ENCODE measurements at regions not wholly inside any gene's neighbourhood (a gene's known extent, or its start where the extent isn't known, plus 50 kb on each side); places are given as distances from the start of the nearest gene placed in this dataset.
A peak's percentile ranks its signal among the peaks of the same experiment; 100 is the strongest.
"Not testable (repeated sequence)": the region's sequence is repeated elsewhere in the genome, so short reads cannot be mapped to it uniquely, and the experiment has no call there.

- DNase-seq (ENCODE audit: low spot score) = no peak
Measured at GRCh38 chr1:104466068-104466467, 716.4 kb downstream of the AMY1C start.

DNA sequence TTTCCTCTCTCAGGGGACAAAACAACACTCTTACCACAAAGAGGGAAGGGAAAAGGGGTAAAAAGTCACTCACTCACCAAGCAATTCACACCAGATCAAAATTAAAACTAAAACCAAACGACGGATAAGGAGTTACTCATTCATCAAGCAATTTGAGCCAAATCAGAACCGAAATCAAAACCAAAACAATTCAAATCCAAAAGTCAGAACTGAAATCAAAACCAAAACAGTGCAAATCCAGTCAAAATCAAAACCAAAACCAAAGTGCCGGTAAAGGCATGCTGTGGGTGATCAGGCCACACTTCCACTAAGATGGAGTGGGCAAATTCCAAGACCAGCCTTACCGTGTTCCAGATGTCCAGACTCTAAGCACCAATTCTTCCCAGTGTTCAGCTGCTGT lies 717.9 kb downstream of the AMY1C start:
- no peak for DNase-seq (ENCODE audit: low spot score)

- DNase-seq (ENCODE audit: low spot score) = no peak
Measured at GRCh38 chr1:104468282-104468681, 718.6 kb downstream of the AMY1C start.

DNA sequence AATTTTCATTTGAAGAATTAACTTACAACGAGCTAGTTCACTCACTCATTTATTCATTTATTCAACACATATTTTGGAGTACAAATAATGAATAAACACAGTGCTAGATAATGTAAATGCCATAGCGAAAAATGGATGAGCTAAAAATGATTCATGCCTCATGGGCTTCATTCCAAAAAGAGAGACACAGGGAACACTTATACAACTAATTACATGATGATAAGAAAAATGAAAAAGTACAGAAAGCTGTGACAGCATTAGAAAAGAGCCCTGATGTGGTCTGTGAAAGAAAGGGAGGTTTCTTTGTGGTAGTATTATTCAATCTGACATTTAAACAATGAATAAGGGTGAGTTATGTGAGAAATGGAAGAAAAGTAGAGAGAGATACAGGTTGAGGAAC lies 726.4 kb downstream of the AMY1C start:
- DNase-seq (ENCODE audit: low spot score) = no peak

- peak; percentile 3 for DNase-seq (ENCODE audit: low spot score)
Measured at GRCh38 chr1:104488296-104489015, 738.8 kb downstream of the AMY1C start.

DNA sequence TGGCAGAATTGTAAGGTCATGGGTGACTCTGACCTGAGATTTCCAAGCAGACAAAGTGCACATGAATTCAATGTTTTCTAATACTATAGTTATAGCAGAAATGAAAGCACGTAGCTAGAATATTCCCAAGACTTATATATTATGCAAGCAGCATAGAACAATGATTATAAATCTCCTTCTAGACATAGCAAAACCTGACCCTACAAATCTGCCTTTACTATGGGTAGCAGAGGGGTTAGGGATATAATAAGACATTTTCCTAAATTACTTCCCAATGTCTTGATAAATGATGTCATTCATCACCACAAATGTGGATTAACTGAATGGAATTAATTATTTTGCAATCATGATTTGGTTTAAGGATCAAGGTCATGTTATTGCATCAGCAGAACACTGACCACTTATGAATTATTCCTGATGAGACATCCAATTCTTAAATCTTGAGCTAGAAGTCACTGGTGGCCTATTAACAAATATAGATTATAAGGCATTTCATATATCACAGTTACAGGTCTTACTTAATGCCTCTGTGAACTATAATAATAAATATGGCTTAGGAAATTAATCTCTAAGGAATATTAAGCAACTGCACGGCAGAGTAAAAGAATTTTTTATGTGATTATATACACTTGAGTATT lies 776.6 kb downstream of the AMY1C start:
- DNase-seq (ENCODE audit: low spot score) = no peak

- no peak for DNase-seq (ENCODE audit: low spot score)
Measured at GRCh38 chr1:104531990-104532389, 782.3 kb downstream of the AMY1C start.

DNA sequence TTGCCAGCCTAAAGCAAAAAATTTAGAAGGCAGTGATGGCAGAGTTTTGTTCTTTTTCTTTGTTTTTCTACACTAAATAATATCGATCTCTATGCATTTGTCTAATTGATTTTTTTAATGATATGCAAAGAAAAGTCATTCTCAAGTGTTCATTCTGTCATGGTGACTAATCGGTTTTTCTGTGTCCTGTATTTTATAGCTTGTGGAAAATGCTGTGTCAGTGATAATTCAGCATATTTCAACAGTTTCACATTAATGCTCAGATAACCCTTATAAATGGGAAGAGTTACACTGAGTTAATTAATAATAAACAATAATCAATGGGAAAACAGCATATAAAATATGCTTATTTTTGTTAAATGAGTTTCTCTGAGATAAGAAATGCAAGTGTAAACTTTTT lies 824.9 kb downstream of the AMY1C start:
- no peak for DNase-seq (ENCODE audit: low spot score)

- no peak for DNase-seq (ENCODE audit: low spot score)
Measured at GRCh38 chr1:104592926-104593325, 843.2 kb downstream of the AMY1C start.

GRCh38 chr1:104593413-104594187 lies 843.9 kb downstream of the AMY1C start:
- no peak for DNase-seq (ENCODE audit: low spot score)

GRCh38 chr1:104617474-104617873 lies 867.8 kb downstream of the AMY1C start:
- no peak for DNase-seq (ENCODE audit: low spot score)

DNA sequence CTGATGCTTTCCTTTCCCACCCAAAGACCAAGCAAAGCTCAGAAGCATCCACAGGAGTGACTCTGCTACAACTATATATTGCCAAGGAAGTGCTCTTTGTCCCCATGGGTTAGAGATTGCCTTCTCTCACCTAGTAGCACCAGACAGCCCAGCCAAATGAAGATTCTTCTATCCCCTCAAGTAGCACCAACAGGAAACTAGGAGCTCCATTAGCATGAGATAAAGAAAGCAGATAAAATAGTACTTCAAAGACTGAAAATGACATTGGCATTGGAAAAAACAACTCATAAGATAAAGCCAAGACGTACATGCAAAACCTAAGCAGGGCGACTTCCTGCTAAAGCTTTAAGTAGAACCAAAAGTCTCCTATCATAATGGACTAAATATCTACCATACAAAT lies 871.5 kb downstream of the AMY1C start:
- no peak for DNase-seq (ENCODE audit: low spot score)

DNA sequence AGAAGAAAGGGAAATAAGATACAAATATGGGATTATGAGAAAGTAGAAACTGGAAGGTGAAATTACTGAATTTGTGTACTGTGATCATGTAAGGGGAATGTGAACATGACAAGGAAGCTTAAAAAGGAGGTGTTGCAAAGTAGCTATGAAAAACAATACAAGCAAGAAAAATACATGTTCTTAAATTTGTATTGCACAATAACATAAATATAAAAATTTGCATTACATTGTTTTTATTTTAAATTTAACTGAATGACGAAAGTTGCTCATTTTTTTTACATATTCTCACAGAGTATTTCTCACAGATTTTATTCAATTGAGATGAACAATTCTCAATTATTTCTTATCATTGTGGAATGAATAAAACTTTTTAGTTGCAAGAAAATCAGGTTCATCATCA lies 874.8 kb downstream of the AMY1C start:
- DNase-seq (ENCODE audit: low spot score) = no peak

- no peak for DNase-seq (ENCODE audit: low spot score)
Measured at GRCh38 chr1:104629589-104629988, 879.9 kb downstream of the AMY1C start.

DNA sequence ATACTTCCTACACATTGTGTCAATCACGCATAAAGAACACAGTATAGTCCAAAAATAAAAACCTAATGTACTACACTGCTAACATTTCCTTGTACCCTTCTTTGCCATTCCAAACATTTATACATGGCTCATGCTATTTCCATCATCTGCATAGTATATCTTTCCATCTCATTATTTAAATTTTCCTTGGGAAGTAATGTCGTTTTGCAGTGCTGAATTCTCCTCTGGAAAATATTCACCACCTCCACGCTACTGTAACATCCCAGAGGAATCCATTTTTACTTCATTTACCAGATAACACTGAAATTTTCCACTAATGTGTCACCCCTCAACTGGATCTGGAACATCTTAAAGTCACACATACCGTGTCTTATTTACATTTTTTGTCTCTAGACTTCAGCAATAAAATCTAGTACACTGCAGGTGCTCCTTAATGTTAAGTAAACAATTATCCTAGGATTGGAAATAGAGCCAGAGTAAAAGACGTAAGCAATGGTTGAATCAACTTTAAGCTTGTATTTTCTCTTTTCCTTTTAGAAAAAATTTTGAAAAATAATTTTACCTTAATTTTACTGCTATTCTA lies 881.0 kb downstream of the AMY1C start:
- DNase-seq (ENCODE audit: low spot score) = no peak

GRCh38 chr1:104636581-104636980 lies 886.9 kb downstream of the AMY1C start:
- no peak for DNase-seq (ENCODE audit: low spot score)

- no peak for DNase-seq (ENCODE audit: low spot score)
Measured at GRCh38 chr1:104646233-104646632, 896.5 kb downstream of the AMY1C start.

DNA sequence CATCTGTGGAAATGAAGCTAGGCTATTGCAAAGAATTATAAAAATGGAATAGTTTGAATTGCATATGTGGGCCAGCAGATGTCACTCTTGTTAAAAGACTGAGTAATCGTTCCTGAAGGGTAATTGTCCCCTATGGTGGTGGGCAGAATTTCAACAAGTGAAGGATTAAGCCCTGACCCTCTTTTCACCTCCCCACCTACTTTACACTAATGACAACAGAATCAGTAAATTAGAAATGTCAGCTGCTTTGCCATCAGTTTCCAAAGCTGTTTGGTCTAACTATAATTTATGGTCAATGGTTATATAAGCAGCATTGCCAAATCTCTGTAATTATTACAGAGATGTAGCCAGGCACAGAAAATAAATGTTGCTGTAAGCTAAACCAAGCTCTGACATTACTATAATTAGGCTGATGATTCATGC lies 898.6 kb downstream of the AMY1C start:
- peak; percentile 19 for DNase-seq (ENCODE audit: low spot score)

DNA sequence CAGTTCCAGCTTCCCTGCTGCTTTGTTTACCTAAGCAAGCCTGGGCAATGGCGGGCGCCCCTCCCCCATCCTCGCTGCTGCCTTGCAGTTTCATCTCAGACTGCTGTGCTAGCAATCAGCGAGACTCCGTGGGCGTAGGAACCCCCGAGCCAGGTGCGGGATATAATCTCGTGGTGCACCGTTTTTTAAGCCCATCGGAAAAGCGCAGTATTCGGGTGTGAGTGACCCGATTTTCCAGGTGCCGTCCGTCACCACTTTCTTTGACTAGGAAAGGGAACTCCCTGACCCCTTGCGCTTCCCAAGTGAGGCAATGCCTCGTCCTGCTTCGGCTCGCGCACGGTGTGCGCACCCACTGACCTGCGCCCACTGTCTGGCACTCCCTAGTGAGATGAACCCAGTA lies 914.7 kb downstream of the AMY1C start:
- not testable (repeated sequence) for DNase-seq (ENCODE audit: low spot score)

- DNase-seq (ENCODE audit: low spot score) = no peak
Measured at GRCh38 chr1:104665300-104665699, 915.6 kb downstream of the AMY1C start.

DNA sequence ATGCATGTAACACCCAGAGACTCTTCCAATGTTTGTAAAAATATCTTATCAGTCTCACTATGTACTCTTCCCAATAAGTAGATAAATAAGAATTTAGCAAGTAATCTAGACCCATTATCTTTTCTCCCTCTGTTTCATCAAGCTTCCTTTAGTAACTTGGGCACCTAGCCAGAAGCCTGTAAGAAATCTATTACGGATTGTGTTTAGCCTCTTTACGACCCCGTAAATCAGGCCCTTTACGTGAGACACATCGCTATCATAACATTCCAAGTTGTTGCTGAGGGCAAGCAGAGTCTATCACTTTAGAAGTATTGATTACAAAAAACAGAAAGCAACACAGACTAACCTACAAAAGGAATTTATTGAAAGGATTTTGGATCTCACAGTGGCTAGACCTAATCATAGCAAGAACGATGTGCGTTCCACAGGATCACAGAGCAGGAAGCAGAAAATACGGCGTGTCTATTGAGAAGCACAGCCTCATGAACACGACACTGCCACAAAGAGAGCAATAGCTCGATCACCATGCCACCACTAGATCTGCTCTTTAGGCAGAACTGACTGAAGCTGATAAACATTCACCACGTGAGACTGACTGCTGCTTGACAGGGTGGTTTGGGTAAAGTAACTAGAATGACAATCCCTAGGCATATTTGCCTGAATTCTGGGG lies 922.1 kb downstream of the AMY1C start:
- DNase-seq (ENCODE audit: low spot score) = no peak

GRCh38 chr1:104699433-104699832 lies 949.7 kb downstream of the AMY1C start:
- DNase-seq (ENCODE audit: low spot score) = no peak
